Stimulated activated CD8-positive, alpha-beta memory T cell treated with anti-CD3 and anti-CD28 coated beads, Interleukin-12 subunit alpha, Interleukin-12 subunit beta, amount 100 ng/mL, for 24 hours (primary cell): ENCODE measurements at regions not wholly inside any gene's neighbourhood (a gene's known extent, or its start where the extent isn't known, plus 50 kb on each side); places are given as distances from the start of the nearest gene placed in this dataset.

Source experiments
- DNase-seq: peaks from one replicate; pipeline ENCODE4 v3.0.0-alpha.2; 2020; ENCODE audit errors: extremely low read depth

DNA sequence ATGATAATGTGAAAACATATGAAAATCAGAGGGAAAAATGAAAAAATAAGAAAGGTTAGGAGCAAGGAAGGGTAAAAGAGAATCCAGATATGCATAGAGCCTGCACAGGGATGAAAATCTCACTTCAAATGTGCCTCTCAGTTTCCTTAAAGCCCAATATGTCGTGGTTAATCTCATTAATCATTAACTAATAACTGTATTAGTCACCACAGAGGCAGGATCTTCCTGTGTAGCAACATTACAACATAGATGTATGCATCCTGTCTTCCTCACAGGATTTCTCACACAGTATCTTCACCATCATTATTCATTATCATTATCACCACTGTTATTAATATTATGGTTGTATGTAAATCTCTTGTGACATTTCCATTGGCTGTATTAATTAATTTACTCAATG is 361.2 kb upstream of the SOX11 start:
- DNase-seq, result no peak

GRCh38 chr2:5332925-5333324 is 359.3 kb upstream of the SOX11 start:
- DNase-seq, result no peak

- DNase-seq, result no peak
These were observed 352.7 kb upstream of the SOX11 start for GRCh38 chr2:5339473-5339872.

DNA sequence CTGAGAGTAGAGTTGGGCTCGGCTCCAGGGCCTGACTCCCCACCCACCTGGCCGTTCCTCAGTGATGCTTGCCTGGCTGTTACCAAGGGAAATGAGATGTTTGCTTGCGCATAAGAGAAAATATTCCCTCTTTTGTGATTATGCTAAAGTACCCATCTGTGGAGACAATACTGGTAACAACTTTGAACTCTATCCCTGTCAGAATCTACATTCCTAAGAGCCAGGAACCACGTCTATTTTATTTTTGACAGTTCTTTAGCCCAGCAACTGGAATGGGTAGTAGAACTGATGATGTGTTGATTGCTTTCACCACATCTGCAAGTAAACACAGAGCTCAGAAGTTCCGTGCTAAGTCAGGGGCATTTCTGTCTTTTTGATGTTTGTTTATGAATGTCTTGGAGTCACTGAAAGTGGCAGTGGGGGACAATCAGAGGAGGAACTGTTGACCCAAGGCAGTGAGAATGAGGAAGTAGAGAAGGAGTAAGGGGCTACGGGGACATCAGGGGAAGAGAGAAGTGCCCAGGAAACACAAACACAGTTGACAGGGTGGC is 348.3 kb upstream of the SOX11 start:
- no peak for DNase-seq

DNA sequence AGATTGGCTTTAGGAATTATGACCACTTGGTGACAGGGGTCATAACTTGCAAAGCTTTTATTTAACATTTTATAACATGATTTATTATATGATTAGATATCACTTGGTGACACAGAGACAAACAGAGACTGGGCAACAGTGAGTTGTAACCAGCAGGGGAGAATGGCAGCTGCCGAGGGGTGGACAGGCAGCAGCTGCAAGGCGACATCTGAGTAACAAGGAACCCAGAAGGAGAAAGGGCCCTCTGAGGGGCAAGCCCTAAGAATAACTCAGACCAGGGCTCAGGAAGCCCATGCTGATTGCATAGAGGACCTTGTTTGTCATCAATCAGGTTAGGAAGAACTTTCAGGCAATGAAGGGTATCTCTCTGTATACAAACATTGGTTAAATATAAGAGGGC is 339.9 kb upstream of the SOX11 start:
- DNase-seq, result no peak

DNA sequence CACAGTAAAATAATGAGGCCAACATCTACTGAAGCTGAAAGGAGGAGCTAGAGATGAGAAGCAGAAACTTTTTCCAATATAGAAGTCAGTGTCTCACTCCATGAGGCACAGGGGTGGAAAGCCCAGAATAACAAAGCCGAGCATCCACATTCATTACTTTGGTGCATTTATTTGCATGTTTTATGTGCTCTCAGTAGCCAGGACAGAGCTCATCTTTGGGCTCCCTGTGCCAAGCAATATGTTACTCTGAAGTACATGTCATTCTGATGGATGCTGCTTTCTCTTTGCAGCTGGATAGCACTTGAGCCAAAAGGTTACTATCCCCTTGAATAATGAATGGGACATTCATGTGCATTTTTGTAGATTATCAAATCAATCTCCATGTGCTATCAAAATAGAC is 338.6 kb upstream of the SOX11 start:
- no peak for DNase-seq

DNA sequence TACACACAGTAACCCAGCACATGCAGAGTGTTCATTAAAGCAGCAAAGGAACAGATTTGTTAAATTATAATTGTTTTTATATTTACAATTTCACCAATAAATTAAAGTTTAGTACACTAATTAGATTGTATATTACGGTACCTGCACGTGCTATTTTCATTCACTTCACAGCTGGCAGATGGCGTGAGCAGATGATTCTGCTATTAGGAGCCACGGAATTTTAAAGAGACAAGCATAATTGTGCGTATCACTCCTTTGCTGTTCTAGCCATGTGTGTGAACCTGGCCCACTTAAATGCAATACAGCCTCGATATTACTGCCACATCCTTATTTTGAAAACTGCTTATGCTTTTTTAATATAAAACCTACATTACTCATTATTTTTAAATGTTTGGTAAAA is 332.8 kb upstream of the SOX11 start:
- no peak for DNase-seq

- DNase-seq, result no peak
These were observed 332.1 kb upstream of the SOX11 start for GRCh38 chr2:5360081-5360480.

GRCh38 chr2:5364361-5364760 is 327.8 kb upstream of the SOX11 start:
- no peak for DNase-seq

DNA sequence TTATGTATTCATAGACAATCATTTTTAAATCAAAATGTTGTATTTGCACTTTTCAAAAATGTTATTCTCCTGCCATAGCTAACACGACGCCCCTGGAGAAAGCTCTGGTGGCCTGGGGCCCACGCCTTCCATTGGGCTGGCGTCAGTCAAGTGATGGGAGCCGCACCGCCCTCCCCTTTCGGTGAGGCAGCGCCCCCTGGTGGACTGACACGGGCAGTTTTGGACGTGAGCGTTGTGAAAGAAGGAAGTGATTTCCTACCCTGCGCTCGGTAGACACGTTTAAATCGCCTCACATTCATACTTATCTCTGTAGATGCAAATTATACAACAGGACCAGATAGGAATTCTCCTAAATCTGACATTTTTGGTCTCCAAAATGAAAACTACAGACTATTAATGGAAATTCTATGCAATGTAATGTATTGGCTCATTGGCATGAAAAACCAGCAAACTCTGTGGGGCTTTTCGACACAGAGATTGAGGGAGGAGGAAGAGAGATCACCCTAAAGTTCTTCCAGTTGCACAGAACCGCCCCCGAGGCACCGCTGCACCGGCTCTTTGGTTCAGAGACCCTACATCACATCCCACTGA is 326.2 kb upstream of the SOX11 start:
- DNase-seq, result no peak

- no peak for DNase-seq
These were observed 324.9 kb upstream of the SOX11 start for GRCh38 chr2:5367321-5367720.

GRCh38 chr2:5368263-5368662 is 323.9 kb upstream of the SOX11 start:
- DNase-seq, result no peak

DNA sequence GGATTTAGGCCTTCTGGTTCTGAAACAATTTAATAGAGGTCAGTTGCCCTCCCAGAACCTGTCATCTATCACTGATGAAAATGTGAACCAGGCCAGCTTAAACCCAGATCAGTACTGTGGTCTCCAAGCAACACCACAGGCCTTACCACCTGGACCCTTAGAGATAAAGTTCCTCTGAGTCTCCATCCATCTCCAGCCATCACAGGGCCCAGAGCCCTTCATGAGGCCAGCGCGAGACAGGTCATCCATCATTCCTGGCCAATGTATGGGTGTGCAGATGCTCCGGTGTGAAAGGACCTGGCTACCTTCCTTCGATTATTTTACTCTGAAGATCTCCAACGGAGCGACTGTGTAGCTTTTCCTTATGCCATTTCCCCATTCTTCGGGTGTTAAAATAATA is 322.7 kb upstream of the SOX11 start:
- DNase-seq, result no peak

GRCh38 chr2:5370158-5370557 is 322.0 kb upstream of the SOX11 start:
- DNase-seq, result no peak

GRCh38 chr2:5372141-5372540 is 320.0 kb upstream of the SOX11 start:
- no peak for DNase-seq

- DNase-seq, result no peak
These were observed 319.0 kb upstream of the SOX11 start for GRCh38 chr2:5373200-5373599.

GRCh38 chr2:5374762-5375161 is 317.4 kb upstream of the SOX11 start:
- no peak for DNase-seq

GRCh38 chr2:5377323-5377722 is 314.9 kb upstream of the SOX11 start:
- DNase-seq, result no peak

DNA sequence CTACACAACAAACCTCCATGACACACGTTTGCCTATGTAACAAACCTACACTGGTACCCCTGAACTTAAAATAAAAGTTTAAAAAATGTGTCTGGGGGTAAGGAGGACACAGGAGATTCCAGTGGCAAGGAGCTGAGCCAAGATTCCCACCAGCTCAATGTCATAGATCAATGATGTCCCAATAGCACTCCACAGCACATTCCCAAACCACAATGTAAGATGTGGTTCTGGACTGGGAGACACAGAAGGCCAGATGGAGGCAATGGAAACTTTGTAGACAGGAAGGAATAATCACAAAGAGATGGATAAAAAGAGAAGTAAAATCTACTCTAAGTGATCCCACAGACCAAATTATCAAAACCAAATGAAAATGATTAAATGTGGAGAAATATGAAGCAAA is 312.4 kb upstream of the SOX11 start:
- DNase-seq, result no peak

GRCh38 chr2:5385596-5385995 is 306.6 kb upstream of the SOX11 start:
- no peak for DNase-seq

DNA sequence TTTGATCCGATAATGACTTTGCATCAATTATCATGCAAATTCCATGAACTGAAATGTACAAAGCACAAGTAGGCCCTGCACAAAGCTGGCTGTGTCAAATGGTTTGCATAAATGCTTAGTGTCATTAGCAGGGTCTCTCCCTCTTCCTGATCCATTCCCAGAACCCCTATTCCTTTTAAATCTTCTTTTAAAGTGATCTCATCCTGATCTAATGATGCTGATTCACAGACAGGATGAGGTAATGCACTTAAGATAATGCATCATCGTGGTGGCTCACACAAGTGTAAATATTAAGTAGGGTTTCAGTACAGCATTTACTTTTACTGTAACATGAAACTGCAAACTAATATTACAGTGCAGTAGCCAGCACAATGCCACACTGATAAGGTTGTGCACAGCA is 304.8 kb upstream of the SOX11 start:
- no peak for DNase-seq

DNA sequence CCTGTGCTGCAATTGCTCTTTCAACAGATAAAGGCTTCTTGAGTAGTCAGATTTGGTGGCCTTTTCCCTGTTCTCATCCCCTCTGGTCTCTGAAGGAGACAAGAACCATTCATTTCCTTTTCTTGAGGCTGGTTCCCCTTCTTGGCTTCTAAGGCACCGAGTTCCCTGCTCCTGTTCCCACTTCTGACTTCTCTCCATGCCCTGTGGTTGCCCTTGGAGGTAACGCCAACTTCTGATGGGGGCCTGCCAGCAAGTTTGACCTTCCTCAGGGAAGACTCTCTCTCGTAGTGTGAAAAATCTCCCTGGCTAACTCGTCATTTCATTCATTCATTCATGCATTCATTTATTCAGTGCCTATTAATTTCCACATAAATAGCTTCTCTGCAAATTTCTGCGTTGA is 302.4 kb upstream of the SOX11 start:
- DNase-seq, result no peak

DNA sequence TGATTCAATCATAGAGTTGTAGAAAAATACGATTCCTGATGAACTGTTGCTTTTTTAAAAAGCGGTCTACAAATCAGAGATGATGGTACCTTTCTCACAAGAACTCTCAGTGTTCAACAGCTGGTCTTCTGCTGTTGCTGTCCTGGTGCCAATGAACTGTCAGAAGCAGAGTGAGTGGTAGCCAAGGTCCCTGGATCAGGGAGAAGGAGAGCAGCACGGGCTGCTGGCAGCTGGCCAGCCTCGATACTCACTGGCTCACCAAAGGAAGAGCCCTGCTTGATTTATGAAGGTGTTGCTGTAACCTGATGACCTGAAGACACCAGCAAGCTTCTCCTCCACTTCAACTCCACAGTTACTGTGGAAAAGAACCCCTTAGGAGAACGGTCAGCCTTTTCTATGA is 300.8 kb upstream of the SOX11 start:
- no peak for DNase-seq

DNA sequence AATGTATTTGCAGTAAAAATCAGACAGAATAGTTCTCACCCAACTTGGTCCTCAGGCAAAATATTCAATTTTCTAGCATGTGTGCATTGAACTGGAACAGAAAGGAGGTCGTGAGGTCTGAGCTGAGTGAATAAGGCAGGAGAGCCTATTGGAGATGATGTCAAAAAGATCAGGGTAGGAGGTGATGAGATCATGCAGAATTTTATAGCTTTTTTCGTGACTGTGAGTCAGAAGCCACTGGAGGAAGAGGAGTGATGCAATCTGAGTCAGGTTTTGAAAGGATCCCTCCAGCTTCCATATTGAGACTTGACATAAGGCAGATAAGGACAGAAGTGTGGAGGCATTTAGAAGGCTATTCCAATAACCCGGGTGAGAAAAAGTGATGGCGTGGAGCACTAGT is 299.5 kb upstream of the SOX11 start:
- no peak for DNase-seq
